IMR-90 (cell line): ENCODE measurements at regions not wholly inside any gene's neighbourhood (a gene's known extent, or its start where the extent isn't known, plus 50 kb on each side); places are given as distances from the start of the nearest gene placed in this dataset.

Experiments used
- ATAC-seq: fragments of 200-7000 bp; cut with Tn5 transposase; 2 replicates; pipeline ENCODE4 v1.9.1; 2020; ENCODE audit warnings: low read depth, mild to moderate bottlenecking, moderate library complexity
- BruUV-seq: library from RNA; stranded (reverse); fragments of 400-500 nt; replicated peaks from 2 replicates; lab custom pipeline; 2021; lab: Mats Ljungman, UMichigan
- CTCF ChIA-PET: fragments of 300-600 bp; formaldehyde crosslinking; extraction: SDS; loops from one replicate; lab custom pipeline; 2021; ENCODE audit warnings: antibody characterized with exemption; lab: Yijun Ruan, JAX
- POLR2A ChIA-PET: fragments of 300-600 bp; sonication (Branson Sonifier 250); formaldehyde crosslinking; loops from one replicate; lab custom pipeline; 2022; ENCODE audit warnings: antibody characterized with exemption; ENCODE audit not compliant: unreplicated experiment; lab: Charles Lee
- DNase-seq: peaks from one replicate; pipeline ENCODE4 v3.0.0; 2013
- H2AFZ ChIP-seq: replicated peaks from 2 replicates; pipeline ENCODE3; 2013; ENCODE audit warnings: low read length, mild to moderate bottlenecking; ENCODE audit not compliant: poor library complexity
- H2AK5ac ChIP-seq: 2 replicates; pipeline ENCODE4 v1.6.1; 2013; ENCODE audit warnings: low read depth, low read length, inconsistent platforms
- H2AK9ac ChIP-seq: replicated peaks from 2 replicates; pipeline ENCODE3; 2013; ENCODE audit warnings: mild to moderate bottlenecking, low read depth, low read length, moderate library complexity; ENCODE audit not compliant: poor library complexity
- H2BK120ac ChIP-seq: 2 replicates; pipeline ENCODE4 v1.6.1; 2013; ENCODE audit warnings: low read depth, low read length, inconsistent platforms
- H2BK15ac ChIP-seq: 3 replicates; pipeline ENCODE4 v1.6.1; 2013; ENCODE audit warnings: low read depth, low read length, inconsistent platforms
- H2BK20ac ChIP-seq: 2 replicates; pipeline ENCODE4 v1.6.1; 2013; ENCODE audit warnings: low read depth, mild to moderate bottlenecking, inconsistent platforms, low read length, moderate library complexity
- H2BK5ac ChIP-seq: 2 replicates; pipeline ENCODE4 v1.6.1; 2013; ENCODE audit warnings: mild to moderate bottlenecking, low read depth, low read length, inconsistent platforms; ENCODE audit not compliant: poor library complexity, severe bottlenecking
- H3K14ac ChIP-seq: replicated peaks from 2 replicates; pipeline ENCODE4 v1.6.1; 2013; ENCODE audit warnings: low read depth, low read length, inconsistent platforms
- H3K18ac ChIP-seq: 2 replicates; pipeline ENCODE4 v1.6.1; 2013; ENCODE audit warnings: low read depth, low read length, control low read depth
- H3K23ac ChIP-seq: 2 replicates; pipeline ENCODE4 v1.6.1; 2013; ENCODE audit warnings: low read depth, low read length, inconsistent platforms
- H3K27ac ChIP-seq: 2 replicates; pipeline ENCODE4 v1.5.1; 2013; ENCODE audit warnings: mild to moderate bottlenecking, control low read depth, low read length; ENCODE audit not compliant: insufficient read depth
- H3K27me3 ChIP-seq: 2 replicates; pipeline ENCODE4 v1.6.1; 2013; ENCODE audit warnings: low read length; ENCODE audit not compliant: control insufficient read depth, insufficient read depth
- H3K36me3 ChIP-seq: 2 replicates; pipeline ENCODE4 v1.6.1; 2013; ENCODE audit warnings: low read length, mixed read lengths; ENCODE audit not compliant: control insufficient read depth, insufficient read depth
- H3K4ac ChIP-seq: 2 replicates; pipeline ENCODE4 v1.6.1; 2013; ENCODE audit warnings: low read depth, low read length, inconsistent platforms
- H3K4me1 ChIP-seq: 2 replicates; pipeline ENCODE4 v1.6.1; 2013; ENCODE audit warnings: low read length, mixed read lengths; ENCODE audit not compliant: control insufficient read depth, insufficient read depth
- H3K4me2 ChIP-seq: 2 replicates; pipeline ENCODE4 v1.6.1; 2013; ENCODE audit warnings: low read depth, mild to moderate bottlenecking, control low read depth, low read length, moderate library complexity
- H3K4me3 ChIP-seq: 2 replicates; pipeline ENCODE4 v1.5.1; 2013; ENCODE audit warnings: low read depth, mild to moderate bottlenecking, control low read depth, low read length, moderate library complexity; ENCODE audit not compliant: insufficient read depth
- H3K56ac ChIP-seq: 2 replicates; pipeline ENCODE4 v1.6.1; 2013; ENCODE audit warnings: low read length, inconsistent platforms; ENCODE audit not compliant: insufficient read depth; ENCODE audit errors: extremely low read depth
- H3K79me1 ChIP-seq, 2 experiments: 2 replicates each; pipeline ENCODE4 v1.6.1; 2013; ENCODE audit warnings: low read length in 2 of 2, inconsistent platforms in 1 of 2, low read depth in 1 of 2
- H3K9ac ChIP-seq: 2 replicates; pipeline ENCODE4 v1.6.1; 2013; ENCODE audit warnings: low read depth, low read length, control low read depth
- H3K9me1 ChIP-seq: 2 replicates; pipeline ENCODE4 v1.6.1; 2013; ENCODE audit warnings: low read length, inconsistent platforms; ENCODE audit not compliant: insufficient read depth
- H3K9me3 ChIP-seq: 2 replicates; pipeline ENCODE4 v1.6.1; 2013; ENCODE audit warnings: low read length; ENCODE audit not compliant: control insufficient read depth, insufficient read depth
- H4K20me1 ChIP-seq: 2 replicates; pipeline ENCODE4 v1.6.1; 2013; ENCODE audit warnings: low read length, inconsistent platforms; ENCODE audit not compliant: insufficient read depth
- H4K5ac ChIP-seq: 2 replicates; pipeline ENCODE4 v1.6.1; 2013; ENCODE audit warnings: mild to moderate bottlenecking, low read depth, low read length, control low read depth
- H4K8ac ChIP-seq, 2 experiments: 2 replicates each; pipeline ENCODE4 v1.6.1; 2013; ENCODE audit warnings: low read depth in 2 of 2, low read length in 2 of 2, control low read depth in 1 of 2, inconsistent platforms in 1 of 2
- H4K91ac ChIP-seq: 2 replicates; pipeline ENCODE4 v1.6.1; 2013; ENCODE audit warnings: low read depth, low read length, inconsistent platforms; ENCODE audit not compliant: insufficient read depth
- BHLHE40 ChIP-seq: fragments of 150-350 bp; IDR thresholded peaks from 2 replicates; pipeline ENCODE4 v1.6.1; 2016; ENCODE audit warnings: mild to moderate bottlenecking, low read depth, low read length
- CHD1 ChIP-seq: IDR thresholded peaks from 2 replicates; pipeline ENCODE4 v1.6.1; 2012; ENCODE audit warnings: low read depth, low read length, improper control_type of control experiment
- FOS ChIP-seq: fragments of 150-350 bp; IDR thresholded peaks from 2 replicates; pipeline ENCODE4 v1.6.1; 2016; ENCODE audit warnings: low read depth, low read length
- MAFK ChIP-seq: IDR thresholded peaks from 2 replicates; pipeline ENCODE4 v1.6.1; 2012; ENCODE audit warnings: low read depth, low read length, improper control_type of control experiment
- MXI1 ChIP-seq: IDR thresholded peaks from 2 replicates; pipeline ENCODE4 v1.6.1; 2012; ENCODE audit warnings: low read depth, mild to moderate bottlenecking, low read length, moderate library complexity, borderline replicate concordance
- NFE2L2 ChIP-seq: fragments of 150-350 bp; IDR thresholded peaks from 2 replicates; pipeline ENCODE4 v1.6.1; 2016; ENCODE audit warnings: low read depth, mild to moderate bottlenecking, low read length
- POLR2A ChIP-seq: IDR thresholded peaks from 2 replicates; pipeline ENCODE4 v1.6.1; 2012; ENCODE audit warnings: mild to moderate bottlenecking, low read depth, low read length
- RCOR1 ChIP-seq: IDR thresholded peaks from 2 replicates; pipeline ENCODE4 v1.6.1; 2012; ENCODE audit warnings: mild to moderate bottlenecking, low read length, improper control_type of control experiment; ENCODE audit not compliant: insufficient replicate concordance
- RFX5 ChIP-seq: IDR thresholded peaks from 2 replicates; pipeline ENCODE4 v1.8.0; 2012; ENCODE audit warnings: low read depth, mild to moderate bottlenecking, low read length, moderate library complexity
- SMC3 ChIP-seq: fragments of 150-350 bp; IDR thresholded peaks from 2 replicates; pipeline ENCODE4 v1.6.1; 2016; ENCODE audit warnings: low read depth, mild to moderate bottlenecking, antibody characterized with exemption, low read length, moderate library complexity
- WGBS, 2 experiments: methylation state at CpG; one replicate each; pipeline versions ENCODE4 v1.1.5 to v1.1.7; 2013; ENCODE audit warnings: missing lambda C conversion rate in 2 of 2; ENCODE audit not compliant: insufficient read length in 1 of 2; ENCODE audit errors: extremely low coverage in 2 of 2; 5-methylcytosine and 5-hydroxymethylcytosine counted together
- dilution Hi-C: fragments of 300-500 bp; cut with HindIII; formaldehyde crosslinking; loops from one replicate; pipeline ENCODE4 v1.14.3; 2018; ENCODE audit warnings: low sequenced_read_pairs; ENCODE audit not compliant: unreplicated experiment
- in situ Hi-C: fragments of 300-500 bp; cut with MboI; formaldehyde crosslinking; loops from 3 replicates; pipeline ENCODE4 v1.14.3; 2019; ENCODE audit warnings: low sequenced_read_pairs, inconsistent platforms, mixed read lengths
- intact Hi-C: fragments of 100-400 bp; cut with micrococcal nuclease; formaldehyde crosslinking; loops from 2 replicates; pipeline ENCODE4 v1.10.0; 2022
- TF ChIP-seq, protein P1 (sequence below): fragments of 150-350 bp; IDR thresholded peaks from 2 replicates; pipeline ENCODE4 v1.6.1; 2016; ENCODE audit warnings: low read depth, mild to moderate bottlenecking, low read length, moderate library complexity, borderline replicate concordance

DNA sequence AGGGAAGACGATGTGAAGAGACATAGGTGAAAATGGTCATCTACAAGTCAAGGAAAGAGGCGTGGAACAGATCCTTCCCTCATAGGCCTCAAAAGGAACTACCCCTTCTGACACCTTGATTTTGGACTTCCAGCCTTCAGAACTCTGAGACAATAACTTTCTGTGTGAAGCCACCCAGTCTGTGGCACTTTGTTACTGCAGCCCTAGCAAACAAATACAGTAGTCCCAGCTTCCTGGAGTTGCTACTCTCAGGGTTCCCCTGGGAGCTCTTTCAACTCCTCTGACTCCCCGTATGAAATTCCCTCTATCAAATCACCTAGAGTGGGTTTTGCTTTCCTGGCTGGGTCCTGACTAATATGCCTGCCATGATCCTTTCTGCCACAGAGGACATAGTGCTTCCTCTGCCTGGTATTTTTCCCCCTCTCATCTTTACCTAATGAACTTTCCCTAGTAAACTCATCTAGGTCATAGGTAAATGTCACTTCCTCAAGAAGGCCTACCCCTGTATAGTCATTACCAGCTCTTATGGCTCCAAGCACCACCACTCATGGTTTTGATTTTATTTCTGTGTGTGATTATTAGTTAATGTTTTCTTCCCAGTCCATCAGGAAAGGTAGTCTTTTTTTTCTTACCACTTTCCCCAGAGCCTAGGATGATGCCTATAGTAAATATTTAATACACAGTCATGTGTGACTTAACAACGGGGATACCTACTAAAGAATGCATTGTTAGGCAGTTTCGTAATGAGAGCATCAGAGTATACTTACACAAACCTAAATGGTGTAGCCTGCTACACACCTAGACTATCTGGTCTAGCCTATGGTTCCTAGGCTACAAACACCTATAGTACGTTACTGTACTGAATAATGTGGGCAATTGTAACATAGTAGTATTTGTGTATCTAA lies 111.5 kb upstream of the LGALSL start:
- no peaks in the 10 kb centered on the region for H3K36me3 ChIP-seq
- intact Hi-C loops = no loop called here
- no peak overlapping the region for H3K18ac ChIP-seq
- H3K27me3 ChIP-seq = peaks cover 29% of the 10 kb centered on the region
- H3K4ac ChIP-seq = no peak overlapping the region
- H3K56ac ChIP-seq = no peak overlapping the region
- no peak overlapping the region for H2BK15ac ChIP-seq
- DNase-seq (no peak), ATAC-seq (no peak)
- no peak overlapping the region for H2BK120ac ChIP-seq
- no peak overlapping the region for H3K9ac ChIP-seq
- in situ Hi-C loops = loop anchor here (25.0 kb wide), 1 partner anchor 695 kb away; no protein-coding TSS in a partner anchor
- no peak overlapping the region for H4K8ac ChIP-seq
- no peaks in the 10 kb centered on the region for H3K4me1 ChIP-seq
- no peak overlapping the region for H2BK5ac ChIP-seq
- no peak overlapping the region for H3K4me3 ChIP-seq
- ChIA-PET POLR2A (no interaction called here), CTCF (no interaction called here)
- no peak overlapping the region for H3K27ac ChIP-seq
- no peak overlapping the region for H2AFZ ChIP-seq
- H2AK9ac ChIP-seq = no peak overlapping the region
- dilution Hi-C loops = no loop called here
- H3K9me3 ChIP-seq = no peaks in the 10 kb centered on the region
- WGBS, 2 experiments = 100% methylated on average over 1 of the region's 6 CpGs; no CpG with 5 or more reads in 1 of the 2 experiments
- H2BK20ac ChIP-seq = no peak overlapping the region
- no TSS peak for BruUV-seq
- H4K5ac ChIP-seq = no peak overlapping the region
- TF ChIP-seq FOS (no peak), RFX5 (no peak), SMC3 (no peak), CHD1 (no peak), RCOR1 (no peak), MXI1 (no peak), BHLHE40 (no peak), MAFK (no peak), POLR2A (no peak), NFE2L2 (no peak)
- TF ChIP-seq, protein P1, sequence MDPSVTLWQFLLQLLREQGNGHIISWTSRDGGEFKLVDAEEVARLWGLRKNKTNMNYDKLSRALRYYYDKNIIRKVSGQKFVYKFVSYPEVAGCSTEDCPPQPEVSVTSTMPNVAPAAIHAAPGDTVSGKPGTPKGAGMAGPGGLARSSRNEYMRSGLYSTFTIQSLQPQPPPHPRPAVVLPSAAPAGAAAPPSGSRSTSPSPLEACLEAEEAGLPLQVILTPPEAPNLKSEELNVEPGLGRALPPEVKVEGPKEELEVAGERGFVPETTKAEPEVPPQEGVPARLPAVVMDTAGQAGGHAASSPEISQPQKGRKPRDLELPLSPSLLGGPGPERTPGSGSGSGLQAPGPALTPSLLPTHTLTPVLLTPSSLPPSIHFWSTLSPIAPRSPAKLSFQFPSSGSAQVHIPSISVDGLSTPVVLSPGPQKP = no peak
- H3K79me1 ChIP-seq = no peaks in the 10 kb centered on the region
- no peaks in the 10 kb centered on the region for H4K20me1 ChIP-seq
- no peak overlapping the region for H4K91ac ChIP-seq
- no peak overlapping the region for H2AK5ac ChIP-seq
- H3K14ac ChIP-seq = no peak overlapping the region
- H3K23ac ChIP-seq = no peak overlapping the region
- no peaks in the 10 kb centered on the region for H3K9me1 ChIP-seq
- H3K4me2 ChIP-seq = no peak overlapping the region
